SK-N-SH treated with all-trans-retinoic acid at 6 μM for 48 hours (cell line): ENCODE measurements at regions not wholly inside any gene's neighbourhood (a gene's known extent, or its start where the extent isn't known, plus 50 kb on each side); places are given as distances from the start of the nearest gene placed in this dataset.

Source experiments
- ATAC-seq: fragments of 200-7000 bp; cut with Tn5 transposase; 3 replicates; pipeline ENCODE4 v1.9.1; 2020; ENCODE audit warnings: mild to moderate bottlenecking, moderate library complexity
- ARNTL ChIP-seq: fragments of 450-650 bp; formaldehyde crosslinking; IDR thresholded peaks from 2 replicates; pipeline ENCODE4 v1.5.0; 2020; ENCODE audit warnings: low read depth, mild to moderate bottlenecking, moderate library complexity, borderline replicate concordance
- BACH2 ChIP-seq: fragments of 250-450 bp; sonication (Bioruptor Pico); IDR thresholded peaks from 2 replicates; pipeline ENCODE4 v1.9.0; 2021; ENCODE audit warnings: mild to moderate bottlenecking, borderline replicate concordance
- CREB5 ChIP-seq: fragments of 250-450 bp; sonication (Bioruptor Pico); IDR thresholded peaks from 2 replicates; pipeline ENCODE4 v1.5.1; 2020; ENCODE audit warnings: low read depth, mild to moderate bottlenecking, moderate library complexity
- CSDC2 ChIP-seq: fragments of 250-450 bp; sonication (Bioruptor Pico); IDR thresholded peaks from 2 replicates; pipeline ENCODE4 v1.5.0; 2020; ENCODE audit warnings: mild to moderate bottlenecking, moderate library complexity
- CSRNP3 ChIP-seq: fragments of 250-450 bp; sonication (Bioruptor Pico); IDR thresholded peaks from 2 replicates; pipeline ENCODE4 v1.5.1; 2021; ENCODE audit warnings: mild to moderate bottlenecking, moderate library complexity
- ESRRG ChIP-seq: fragments of 250-450 bp; sonication (Bioruptor Pico); IDR thresholded peaks from 2 replicates; pipeline ENCODE4 v1.6.1; 2021; ENCODE audit warnings: mild to moderate bottlenecking
- GLIS3 ChIP-seq: fragments of 250-450 bp; sonication (Bioruptor Pico); IDR thresholded peaks from 2 replicates; pipeline ENCODE4 v1.5.0; 2020; ENCODE audit warnings: mild to moderate bottlenecking, moderate library complexity
- ISL1 ChIP-seq: fragments of 250-450 bp; sonication (Bioruptor Pico); IDR thresholded peaks from 2 replicates; pipeline ENCODE4 v2.1.2; 2022; ENCODE audit warnings: mild to moderate bottlenecking, moderate library complexity
- PATZ1 ChIP-seq: fragments of 250-450 bp; sonication (Bioruptor Pico); IDR thresholded peaks from 2 replicates; pipeline ENCODE4 v1.8.0; 2020; ENCODE audit warnings: mild to moderate bottlenecking, moderate library complexity, borderline replicate concordance
- POU6F1 ChIP-seq: fragments of 250-450 bp; sonication (Bioruptor Pico); IDR thresholded peaks from 2 replicates; pipeline ENCODE4 v1.8.0; 2021; ENCODE audit warnings: low read depth, mild to moderate bottlenecking, moderate library complexity, borderline replicate concordance
- PPARA ChIP-seq: fragments of 250-450 bp; sonication (Bioruptor Pico); IDR thresholded peaks from 2 replicates; pipeline ENCODE4 v1.5.0; 2020; ENCODE audit warnings: mild to moderate bottlenecking, borderline replicate concordance
- RARB ChIP-seq: fragments of 250-450 bp; sonication (Bioruptor Pico); IDR thresholded peaks from 2 replicates; pipeline ENCODE4 v1.8.0; 2021; ENCODE audit warnings: mild to moderate bottlenecking, moderate library complexity
- SNAI2 ChIP-seq: fragments of 250-450 bp; sonication (Bioruptor Pico); IDR thresholded peaks from 2 replicates; pipeline ENCODE4 v1.5.0; 2020; ENCODE audit warnings: mild to moderate bottlenecking, moderate library complexity
- TCF4 ChIP-seq: fragments of 250-450 bp; sonication (Bioruptor Pico); IDR thresholded peaks from 2 replicates; pipeline ENCODE4 v1.8.0; 2021; ENCODE audit warnings: mild to moderate bottlenecking, moderate library complexity, borderline replicate concordance
- TOX ChIP-seq: fragments of 250-450 bp; sonication (Bioruptor Pico); IDR thresholded peaks from 2 replicates; pipeline ENCODE4 v1.8.0; 2021; ENCODE audit warnings: mild to moderate bottlenecking, moderate library complexity, borderline replicate concordance
- TSHZ2 ChIP-seq: fragments of 250-450 bp; sonication (Bioruptor Pico); IDR thresholded peaks from 2 replicates; pipeline ENCODE4 v1.5.0; 2020; ENCODE audit warnings: mild to moderate bottlenecking, moderate library complexity
- ZC3H10 ChIP-seq: fragments of 250-450 bp; sonication (Bioruptor Pico); IDR thresholded peaks from 2 replicates; pipeline ENCODE4 v1.5.1; 2021; ENCODE audit warnings: mild to moderate bottlenecking, moderate library complexity
- ZFP3 ChIP-seq: fragments of 250-450 bp; sonication (Bioruptor Pico); IDR thresholded peaks from 2 replicates; pipeline ENCODE4 v1.5.0; 2020; ENCODE audit warnings: mild to moderate bottlenecking, moderate library complexity
- ZFP30 ChIP-seq: fragments of 450-650 bp; formaldehyde crosslinking; IDR thresholded peaks from 2 replicates; pipeline ENCODE4 v1.5.0; 2022; ENCODE audit warnings: mild to moderate bottlenecking, moderate library complexity
- ZNF565 ChIP-seq: fragments of 450-650 bp; formaldehyde crosslinking; conservative IDR thresholded peaks from 2 replicates; pipeline ENCODE4 v1.5.0; 2020; ENCODE audit warnings: low read depth, mild to moderate bottlenecking, moderate library complexity
- ZNF70 ChIP-seq: fragments of 450-650 bp; formaldehyde crosslinking; IDR thresholded peaks from 2 replicates; pipeline ENCODE4 v1.5.0; 2020; ENCODE audit warnings: mild to moderate bottlenecking, moderate library complexity
- ZNF8 ChIP-seq: fragments of 450-650 bp; formaldehyde crosslinking; IDR thresholded peaks from 2 replicates; pipeline ENCODE4 v1.5.0; 2020; ENCODE audit warnings: mild to moderate bottlenecking, moderate library complexity

GRCh38 chr2:52558265-52558664, 1209.3 kb upstream of the CHAC2 start:
- ATAC-seq, result no peak
- TF ChIP-seq CSRNP3 (no peak), ZC3H10 (CRISPR knock-in tag) (no peak), SNAI2 (CRISPR knock-in tag) (no peak), TSHZ2 (CRISPR knock-in tag) (no peak)
- TF ChIP-seq, all 23 proteins: peak for 0

- ATAC-seq, result no peak
- TF ChIP-seq ISL1 (CRISPR knock-in tag) (no peak), ARNTL (CRISPR knock-in tag) (no peak), ESRRG (CRISPR knock-in tag) (no peak), POU6F1 (CRISPR knock-in tag) (no peak), ZFP30 (CRISPR knock-in tag) (no peak), ZNF70 (CRISPR knock-in tag) (no peak), BACH2 (CRISPR knock-in tag) (no peak), TSHZ2 (CRISPR knock-in tag) (no peak), RARB (CRISPR knock-in tag) (no peak), CSDC2 (CRISPR knock-in tag) (no peak), ZC3H10 (CRISPR knock-in tag) (no peak), PATZ1 (CRISPR knock-in tag) (no peak), SNAI2 (CRISPR knock-in tag) (no peak), TOX (CRISPR knock-in tag) (no peak), ZNF8 (CRISPR knock-in tag) (no peak), ZNF565 (no peak)
- TF ChIP-seq, all 23 proteins: peak for 0
These were observed 1225.3 kb upstream of the CHAC2 start for GRCh38 chr2:52542297-52542696.

GRCh38 chr2:52539026-52539970, 1228.3 kb upstream of the CHAC2 start:
- no peak for ATAC-seq
- TF ChIP-seq ZNF70 (CRISPR knock-in tag) (no peak), ZFP3 (CRISPR knock-in tag) (no peak), ARNTL (CRISPR knock-in tag) (no peak), RARB (CRISPR knock-in tag) (no peak), PPARA (CRISPR knock-in tag) (no peak), ZNF565 (no peak), CREB5 (CRISPR knock-in tag) (no peak), ZNF8 (CRISPR knock-in tag) (no peak), SNAI2 (CRISPR knock-in tag) (no peak), TCF4 (no peak), ZC3H10 (CRISPR knock-in tag) (no peak), POU6F1 (CRISPR knock-in tag) (no peak), GLIS3 (CRISPR knock-in tag) (no peak)
